ENCODE measurements at regions not wholly inside any gene's neighbourhood (a gene's known extent, or its start where the extent isn't known, plus 50 kb on each side); places are given as distances from the start of the nearest gene placed in this dataset.
"Not testable (repeated sequence)": the region's sequence is repeated elsewhere in the genome, so short reads cannot be mapped to it uniquely, and the experiment has no call there.

DNA sequence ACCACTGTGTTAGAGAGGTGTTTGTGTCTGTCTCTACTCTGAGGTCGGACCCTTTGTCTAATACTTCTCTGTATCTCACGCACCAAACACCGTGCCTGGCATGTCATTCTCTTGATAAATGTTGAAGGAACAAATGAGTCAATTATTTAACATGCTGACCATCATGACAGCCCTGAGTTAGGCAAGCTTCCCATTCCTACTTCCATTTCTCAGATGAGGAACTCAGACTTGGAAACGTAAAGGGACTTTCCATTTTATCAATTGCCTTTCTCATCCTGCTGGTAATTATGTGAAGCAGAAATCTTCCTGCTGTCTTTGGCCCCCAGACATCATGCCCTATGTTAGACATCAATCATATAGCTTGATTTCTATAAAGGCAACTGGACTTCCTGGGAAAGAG lies 227.0 kb upstream of the ECI2 start:
- DNase-seq (ENCODE audit: extremely low spot score, unreplicated experiment), result no peak
- Mint-ChIP-seq H3K36me3 (ENCODE audit: unreplicated experiment) (no peaks in the 10 kb centered on the region), H3K27me3 (ENCODE audit: unreplicated experiment) (no peaks in the 10 kb centered on the region), H3K9me3 (ENCODE audit: unreplicated experiment) (no peaks in the 10 kb centered on the region), H3K27ac (ENCODE audit: unreplicated experiment) (no peak overlapping the region), H3K4me3 (ENCODE audit: unreplicated experiment) (no peak overlapping the region), H3K4me1 (ENCODE audit: unreplicated experiment) (peaks cover 15% of the 10 kb centered on the region)
- TF ChIP-seq, protein P1, sequence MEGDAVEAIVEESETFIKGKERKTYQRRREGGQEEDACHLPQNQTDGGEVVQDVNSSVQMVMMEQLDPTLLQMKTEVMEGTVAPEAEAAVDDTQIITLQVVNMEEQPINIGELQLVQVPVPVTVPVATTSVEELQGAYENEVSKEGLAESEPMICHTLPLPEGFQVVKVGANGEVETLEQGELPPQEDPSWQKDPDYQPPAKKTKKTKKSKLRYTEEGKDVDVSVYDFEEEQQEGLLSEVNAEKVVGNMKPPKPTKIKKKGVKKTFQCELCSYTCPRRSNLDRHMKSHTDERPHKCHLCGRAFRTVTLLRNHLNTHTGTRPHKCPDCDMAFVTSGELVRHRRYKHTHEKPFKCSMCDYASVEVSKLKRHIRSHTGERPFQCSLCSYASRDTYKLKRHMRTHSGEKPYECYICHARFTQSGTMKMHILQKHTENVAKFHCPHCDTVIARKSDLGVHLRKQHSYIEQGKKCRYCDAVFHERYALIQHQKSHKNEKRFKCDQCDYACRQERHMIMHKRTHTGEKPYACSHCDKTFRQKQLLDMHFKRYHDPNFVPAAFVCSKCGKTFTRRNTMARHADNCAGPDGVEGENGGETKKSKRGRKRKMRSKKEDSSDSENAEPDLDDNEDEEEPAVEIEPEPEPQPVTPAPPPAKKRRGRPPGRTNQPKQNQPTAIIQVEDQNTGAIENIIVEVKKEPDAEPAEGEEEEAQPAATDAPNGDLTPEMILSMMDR (IDR thresholded peaks at IDR 0.05), result no peak

DNA sequence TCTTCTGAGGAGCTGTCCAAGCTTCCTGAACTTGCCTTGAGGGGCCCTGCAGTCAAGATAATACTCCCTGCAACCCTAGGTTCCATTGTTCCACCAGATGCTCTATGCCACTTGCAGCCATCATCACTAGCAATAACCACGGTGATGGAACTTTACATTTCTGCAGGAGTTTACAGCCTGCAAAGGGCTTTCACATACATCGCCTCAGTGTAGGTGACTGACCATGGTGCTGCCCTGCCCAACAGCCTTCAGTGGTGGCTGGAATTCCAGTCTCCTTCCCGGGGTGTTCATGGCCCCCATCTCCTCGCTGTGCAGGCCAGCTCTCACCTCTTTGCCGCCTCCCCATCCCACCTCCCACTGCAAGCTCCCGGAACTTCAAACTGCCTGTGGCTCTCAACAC lies 225.5 kb upstream of the ECI2 start:
- Mint-ChIP-seq H3K27me3 (ENCODE audit: unreplicated experiment) (no peaks in the 10 kb centered on the region), H3K4me1 (ENCODE audit: unreplicated experiment) (peaks cover 15% of the 10 kb centered on the region)
- TF ChIP-seq, protein P1 (IDR thresholded peaks at IDR 0.05), result no peak

DNA sequence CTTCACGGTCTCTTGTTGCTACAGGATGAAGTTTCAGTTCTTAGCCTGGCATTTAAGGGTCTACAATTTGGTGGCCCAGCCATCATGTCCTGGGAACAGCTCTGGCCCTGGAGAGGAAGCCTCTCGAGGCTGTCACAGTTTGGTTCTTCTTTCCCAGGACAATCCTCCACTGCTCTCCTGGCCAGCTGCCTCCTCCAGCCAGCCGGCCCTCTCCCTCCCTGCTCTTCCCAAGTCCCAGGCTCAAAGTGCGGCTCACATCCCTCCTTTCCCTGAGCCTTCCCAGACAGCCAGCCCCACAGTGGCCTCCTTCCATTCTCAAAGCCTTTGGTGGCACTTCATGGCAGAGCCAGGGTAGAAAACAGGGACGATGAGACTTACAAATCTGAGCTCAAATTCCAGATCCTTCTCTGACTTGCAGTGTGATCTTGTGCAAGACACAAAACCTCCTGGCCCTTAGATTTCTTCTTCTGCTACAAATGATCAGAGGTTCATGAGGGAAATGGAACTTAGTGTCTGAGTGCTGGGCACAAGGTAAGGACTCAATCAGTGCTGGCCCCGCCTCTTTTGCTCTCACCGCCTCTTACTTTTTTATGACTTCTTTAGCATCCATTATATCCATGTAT lies 223.8 kb upstream of the ECI2 start:
- no peaks in the 10 kb centered on the region for H3K27me3 Mint-ChIP-seq (ENCODE audit: unreplicated experiment)
- TF ChIP-seq, protein P1 (IDR thresholded peaks at IDR 0.05), result no peak
- DNase-seq (ENCODE audit: extremely low spot score, unreplicated experiment), result no peak
- peak overlapping the region; percentile 94 for H3K27ac Mint-ChIP-seq (ENCODE audit: unreplicated experiment)
- H3K9me3 Mint-ChIP-seq (ENCODE audit: unreplicated experiment), result no peaks in the 10 kb centered on the region
- no peaks in the 10 kb centered on the region for H3K36me3 Mint-ChIP-seq (ENCODE audit: unreplicated experiment)
- peak overlapping the region; percentile 38 for H3K4me3 Mint-ChIP-seq (ENCODE audit: unreplicated experiment)
- peaks cover 21% of the 10 kb centered on the region for H3K4me1 Mint-ChIP-seq (ENCODE audit: unreplicated experiment)

More for the DNA sequence above, 225.5 kb upstream of the ECI2 start:
- no peak for DNase-seq (ENCODE audit: extremely low spot score, unreplicated experiment)
- no peak overlapping the region for H3K27ac Mint-ChIP-seq (ENCODE audit: unreplicated experiment)
- H3K9me3 Mint-ChIP-seq (ENCODE audit: unreplicated experiment), result no peaks in the 10 kb centered on the region
- H3K36me3 Mint-ChIP-seq (ENCODE audit: unreplicated experiment), result no peaks in the 10 kb centered on the region
- no peak overlapping the region for H3K4me3 Mint-ChIP-seq (ENCODE audit: unreplicated experiment)

DNA sequence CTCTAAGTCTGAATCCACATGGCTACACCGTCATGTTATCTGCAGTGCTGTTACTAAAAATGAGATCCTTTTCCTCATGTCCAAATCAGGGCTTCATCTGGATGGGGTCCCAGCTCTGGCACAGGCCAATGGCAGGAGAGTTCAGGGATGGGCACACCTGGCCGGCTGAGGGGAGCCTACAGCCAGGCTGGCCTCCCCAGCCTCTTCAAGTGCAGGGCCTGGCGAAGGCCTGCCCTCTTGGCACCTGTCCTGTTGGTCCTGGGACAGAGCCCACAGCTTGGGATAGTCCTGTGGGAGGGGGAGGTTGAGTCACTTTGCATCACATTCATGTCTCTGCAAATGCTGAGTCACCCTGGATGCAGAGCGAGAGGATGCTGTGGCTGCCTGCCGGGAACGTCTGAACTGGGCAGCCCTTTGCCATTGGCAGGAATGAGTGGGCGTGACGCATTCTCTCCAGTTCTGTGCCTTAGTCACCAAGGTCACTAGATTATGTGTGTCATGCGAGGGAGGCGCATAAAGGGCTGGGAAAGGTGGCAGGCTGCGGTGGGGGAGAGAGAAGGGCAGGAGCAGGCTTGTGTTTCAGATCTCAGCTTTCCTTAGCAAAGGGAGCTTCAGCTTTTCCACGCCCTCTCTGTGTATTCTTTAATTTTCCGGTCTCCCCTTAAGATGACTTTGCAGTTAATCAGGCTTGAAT lies 223.2 kb upstream of the ECI2 start:
- DNase-seq (ENCODE audit: extremely low spot score, unreplicated experiment), result peak; percentile 92
- TF ChIP-seq, protein P1 (IDR thresholded peaks at IDR 0.05), result no peak
- Mint-ChIP-seq H3K27me3 (ENCODE audit: unreplicated experiment) (no peaks in the 10 kb centered on the region), H3K4me3 (ENCODE audit: unreplicated experiment) (peak overlapping the region; percentile 38), H3K27ac (ENCODE audit: unreplicated experiment) (peak overlapping the region; percentile 94), H3K4me1 (ENCODE audit: unreplicated experiment) (peaks cover 23% of the 10 kb centered on the region), H3K36me3 (ENCODE audit: unreplicated experiment) (no peaks in the 10 kb centered on the region), H3K9me3 (ENCODE audit: unreplicated experiment) (no peaks in the 10 kb centered on the region)

DNA sequence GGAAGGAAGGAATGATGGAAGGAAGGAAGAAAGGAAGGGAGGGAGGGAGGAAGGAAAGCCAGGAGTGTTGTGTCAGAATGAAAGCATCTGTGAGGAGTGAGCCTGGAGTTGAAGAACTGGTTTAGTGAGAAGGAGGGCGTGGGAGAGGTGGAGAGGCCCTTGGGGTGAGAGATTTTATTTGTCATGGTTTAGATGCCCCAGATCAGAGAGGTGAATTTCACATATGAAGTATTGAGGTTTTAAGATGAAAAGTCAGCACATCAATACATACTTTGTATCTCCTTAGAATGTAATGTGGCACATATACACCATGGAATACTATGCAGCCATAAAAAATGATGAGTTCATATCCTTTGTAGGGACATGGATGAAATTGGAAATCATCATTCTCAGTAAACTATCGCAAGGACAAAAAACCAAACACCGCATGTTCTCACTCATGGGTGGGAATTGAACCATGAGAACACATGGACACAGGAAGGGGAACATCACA lies 222.3 kb upstream of the ECI2 start:
- not testable (repeated sequence) for H3K27me3 Mint-ChIP-seq (ENCODE audit: unreplicated experiment); DNase-seq (ENCODE audit: extremely low spot score, unreplicated experiment); H3K36me3 Mint-ChIP-seq (ENCODE audit: unreplicated experiment); H3K4me3 Mint-ChIP-seq (ENCODE audit: unreplicated experiment); H3K9me3 Mint-ChIP-seq (ENCODE audit: unreplicated experiment)
- Mint-ChIP-seq H3K4me1 (ENCODE audit: unreplicated experiment) (peaks cover 28% of the 10 kb centered on the region), H3K27ac (ENCODE audit: unreplicated experiment) (peak overlapping the region; percentile 65)
